SKM-1 (cell line): ENCODE measurements at regions not wholly inside any gene's neighbourhood (a gene's known extent, or its start where the extent isn't known, plus 50 kb on each side); places are given as distances from the start of the nearest gene placed in this dataset.
A peak's percentile ranks its signal among the peaks of the same experiment; 100 is the strongest.

Experiments
- DNase-seq: peaks from one replicate; lab custom pipeline; 2025; ENCODE audit not compliant: unreplicated experiment; lab: John Stamatoyannopoulos, UW

- no peak for DNase-seq
Observed at GRCh38 chr4:163621821-163622220, 127.3 kb downstream of the TMA16 start.

- no peak for DNase-seq
Observed at GRCh38 chr4:163622379-163623035, 128.0 kb downstream of the TMA16 start.

DNA sequence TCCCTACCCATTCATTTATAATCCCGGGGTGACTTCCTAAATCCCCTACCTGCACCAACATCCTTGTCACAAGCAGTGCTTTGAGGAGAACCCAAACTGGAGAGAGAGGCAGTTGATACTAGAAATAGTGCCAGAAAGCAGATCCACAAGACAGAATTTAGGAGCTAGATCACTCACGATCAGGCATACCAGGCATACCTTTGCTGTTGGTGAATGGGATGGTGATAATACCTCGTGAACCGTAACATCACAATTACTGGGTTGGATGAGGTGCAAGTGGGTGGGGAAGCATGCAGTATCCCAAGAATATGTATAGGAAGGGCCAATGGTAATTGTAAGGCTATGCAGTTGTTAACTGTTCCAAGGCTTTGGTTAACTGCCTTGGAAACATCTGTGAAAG is 129.3 kb downstream of the TMA16 start:
- no peak for DNase-seq

- no peak for DNase-seq
Observed at GRCh38 chr4:163624727-163625126, 130.2 kb downstream of the TMA16 start.

- DNase-seq, result no peak
Observed at GRCh38 chr4:163631288-163631687, 136.8 kb downstream of the TMA16 start.

DNA sequence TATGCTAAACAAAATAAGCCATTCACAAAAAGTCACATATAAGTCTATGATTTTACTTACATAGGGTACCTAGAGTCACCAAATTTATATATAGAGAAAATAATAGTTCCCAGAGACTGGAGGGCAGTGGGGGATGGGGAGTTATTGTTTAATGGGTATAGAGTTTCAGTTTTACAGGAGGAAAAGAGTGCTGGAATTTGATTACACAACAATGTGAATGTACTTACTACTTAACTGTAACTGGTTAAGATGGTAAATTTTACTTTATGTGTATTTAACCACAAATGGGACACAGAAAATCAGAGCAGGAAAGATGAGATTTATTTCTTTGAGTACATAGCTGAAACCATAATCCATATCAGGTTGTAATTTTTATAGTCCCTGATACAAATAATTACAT is 144.4 kb downstream of the TMA16 start:
- DNase-seq, result no peak

DNA sequence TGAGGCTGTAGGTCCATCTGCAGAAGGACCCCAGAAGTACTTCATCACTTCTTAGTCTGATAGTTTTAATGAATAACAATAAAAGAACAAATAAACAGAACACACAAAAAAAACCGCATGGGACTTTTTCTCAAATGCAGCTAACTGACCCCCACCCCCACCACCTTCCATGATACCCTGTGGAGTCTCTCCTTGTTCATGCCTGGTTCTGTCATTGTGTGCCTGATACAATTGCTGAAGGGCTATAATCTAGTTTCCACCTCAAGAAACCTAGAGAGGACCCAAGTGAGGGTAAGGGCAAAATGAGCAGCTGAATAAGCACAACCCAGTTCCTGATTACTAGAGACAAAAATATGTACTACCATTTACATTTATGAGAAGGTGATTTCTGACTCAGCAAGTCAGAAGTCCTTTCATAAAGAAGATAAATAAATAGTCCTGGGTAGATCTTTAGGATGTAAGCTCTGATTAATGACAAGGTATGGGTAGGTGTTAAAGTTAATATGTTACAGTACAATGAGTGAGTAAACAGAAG is 155.1 kb downstream of the TMA16 start:
- no peak for DNase-seq

DNA sequence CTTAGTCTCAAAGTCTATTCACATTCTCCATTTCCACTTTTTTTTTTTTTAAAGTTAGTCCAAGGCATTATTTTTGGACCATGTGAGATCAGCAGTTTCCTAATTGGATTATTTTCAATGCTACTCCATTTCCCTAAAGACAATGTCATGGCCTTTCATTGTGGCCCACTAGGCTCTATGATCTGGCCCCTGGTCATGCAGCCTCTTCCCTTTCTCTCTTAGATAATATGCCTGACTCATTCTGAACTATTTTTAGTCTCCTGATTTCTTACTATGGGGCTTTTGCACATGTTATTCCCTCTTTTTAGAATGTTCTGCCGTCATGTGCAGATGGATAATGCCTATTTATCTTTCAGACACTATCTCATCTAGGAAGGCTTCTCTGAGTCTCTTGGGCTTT is 157.3 kb downstream of the TMA16 start:
- DNase-seq, result no peak

DNA sequence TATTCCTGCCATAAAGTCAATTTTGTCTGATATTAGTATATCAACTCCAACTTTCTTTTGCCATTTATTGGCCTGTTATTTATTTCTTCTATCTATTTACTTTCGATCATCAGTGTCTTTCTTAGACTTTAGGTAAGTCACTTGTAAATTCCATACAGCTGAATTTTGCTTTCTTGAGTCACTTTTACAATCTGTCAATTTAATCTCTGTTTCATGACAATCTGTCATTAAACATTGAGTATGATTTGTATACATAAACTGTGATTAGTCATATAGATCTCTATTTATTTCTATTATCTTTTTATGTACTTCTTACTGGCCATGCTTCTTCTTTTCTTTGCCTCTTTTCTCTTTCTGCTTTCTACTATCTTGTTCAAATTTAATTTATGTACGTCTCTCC is 160.1 kb downstream of the TMA16 start:
- DNase-seq, result no peak

DNA sequence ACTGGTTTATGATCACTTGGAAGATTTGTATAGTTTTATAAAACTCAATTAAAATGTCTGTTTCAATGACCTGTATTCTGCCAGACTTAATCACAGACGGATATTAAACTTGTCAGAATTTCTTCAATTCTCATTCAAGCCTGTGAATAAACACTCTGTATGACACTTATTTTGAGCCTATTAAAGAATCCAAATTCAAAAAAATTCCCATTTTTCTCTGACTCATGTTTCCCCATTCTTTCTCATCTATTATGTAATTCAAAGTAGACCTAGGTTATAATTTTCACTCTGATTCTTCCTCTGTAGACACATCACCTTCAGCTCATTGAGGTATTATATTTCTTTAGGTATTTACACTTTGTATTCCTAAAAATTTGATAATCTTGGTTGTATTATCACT is 166.1 kb downstream of the TMA16 start:
- DNase-seq, result no peak

- no peak for DNase-seq
Observed at GRCh38 chr4:163662768-163663167, 168.3 kb downstream of the TMA16 start.

DNA sequence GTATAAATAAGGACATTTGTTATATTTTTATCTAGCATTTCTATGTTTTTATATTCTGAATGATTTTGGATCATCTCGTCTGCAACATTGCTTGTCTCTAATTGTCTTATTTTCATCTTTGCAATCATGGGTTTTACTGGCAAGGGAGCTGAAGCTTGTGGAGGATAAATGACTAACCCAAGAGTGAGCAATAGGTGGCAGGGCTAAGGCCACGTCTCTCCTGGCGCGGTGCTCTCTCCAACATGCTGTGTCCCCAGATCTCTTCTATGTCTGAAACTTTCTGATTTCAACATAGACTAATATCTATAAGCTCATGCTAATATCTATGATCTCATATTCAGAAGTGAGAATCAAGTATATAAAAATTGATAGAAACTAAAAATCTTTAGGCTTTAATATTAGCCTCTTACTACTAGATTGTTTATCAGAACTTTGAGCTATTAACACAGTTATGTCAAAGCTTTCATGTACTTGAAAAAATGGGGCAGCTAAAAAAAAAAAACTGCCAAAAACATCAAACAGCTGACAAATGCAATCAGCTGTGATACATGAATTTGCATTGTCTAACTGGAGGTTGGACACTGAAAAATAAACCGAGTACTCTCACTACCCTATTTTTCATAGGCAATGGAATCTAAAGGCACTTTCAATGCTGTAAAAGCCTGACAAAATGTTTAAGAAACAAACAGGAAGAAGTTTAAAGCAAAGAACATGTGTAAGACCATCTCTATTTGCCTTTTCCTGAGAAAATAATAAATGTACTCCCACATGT is 169.2 kb downstream of the TMA16 start:
- DNase-seq, result no peak

DNA sequence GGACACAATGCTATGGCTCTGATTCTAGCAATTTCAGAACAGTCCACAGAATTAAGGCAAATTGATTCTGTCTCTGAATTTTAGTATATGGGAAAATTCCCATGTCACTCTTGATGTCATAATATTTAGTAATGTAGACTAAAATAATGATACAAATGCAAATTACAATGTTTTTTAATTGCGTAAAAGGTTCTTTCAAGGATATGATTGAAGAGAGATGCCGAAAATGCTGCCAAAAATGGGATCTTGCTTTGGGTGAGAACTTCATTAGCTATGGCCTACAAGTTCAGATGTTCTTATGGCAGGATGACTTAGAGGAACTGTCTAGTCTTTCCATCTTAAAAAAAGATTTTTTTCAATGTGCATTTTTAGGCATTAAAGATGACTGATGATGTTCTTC is 170.6 kb downstream of the TMA16 start:
- no peak for DNase-seq

GRCh38 chr4:163665521-163666331 is 171.2 kb downstream of the TMA16 start:
- DNase-seq, result no peak

- peak; percentile 62 for DNase-seq
Observed at GRCh38 chr4:163666332-163666873, 171.9 kb downstream of the TMA16 start.

- no peak for DNase-seq
Observed at GRCh38 chr4:163672751-163673150, 178.3 kb downstream of the TMA16 start.

DNA sequence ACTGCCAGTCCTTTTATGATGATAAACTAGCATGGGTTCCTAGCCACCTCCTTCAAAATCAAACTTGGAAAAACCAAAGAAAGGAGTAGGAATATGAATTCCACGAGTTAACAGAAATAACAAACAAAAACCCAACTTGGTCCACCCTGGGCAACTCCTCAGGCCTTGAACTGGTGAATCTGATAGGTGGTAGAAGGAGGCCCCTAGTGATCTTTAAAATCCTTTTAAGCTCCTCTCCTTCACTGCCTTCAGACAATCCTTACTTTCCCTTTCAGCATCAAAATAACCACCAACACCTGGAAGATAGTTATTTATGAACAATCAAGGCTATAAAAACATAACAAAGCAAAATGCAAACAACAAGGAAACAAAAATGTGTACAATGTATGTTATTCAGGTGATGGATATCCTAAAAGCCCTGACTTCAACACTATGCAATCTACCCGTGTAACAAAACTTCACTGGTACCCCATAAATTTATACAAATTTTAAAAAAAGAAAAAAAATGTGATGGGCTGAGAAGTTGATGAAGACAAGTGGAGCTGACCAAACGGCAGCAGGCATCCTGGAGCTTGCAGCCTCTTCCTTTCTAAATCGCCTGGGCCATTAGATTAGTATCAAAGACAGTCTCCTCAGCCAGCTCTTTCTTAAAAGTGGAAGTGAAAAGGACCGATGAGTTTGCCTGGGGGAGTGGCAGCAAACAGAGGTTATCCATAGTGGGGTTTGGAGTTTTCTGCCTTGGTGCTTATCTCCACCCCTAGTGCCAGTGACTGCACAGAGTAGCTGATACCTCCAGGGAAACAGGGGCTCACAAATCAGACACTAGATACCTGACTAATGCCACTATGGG is 179.6 kb downstream of the TMA16 start:
- DNase-seq, result no peak

DNA sequence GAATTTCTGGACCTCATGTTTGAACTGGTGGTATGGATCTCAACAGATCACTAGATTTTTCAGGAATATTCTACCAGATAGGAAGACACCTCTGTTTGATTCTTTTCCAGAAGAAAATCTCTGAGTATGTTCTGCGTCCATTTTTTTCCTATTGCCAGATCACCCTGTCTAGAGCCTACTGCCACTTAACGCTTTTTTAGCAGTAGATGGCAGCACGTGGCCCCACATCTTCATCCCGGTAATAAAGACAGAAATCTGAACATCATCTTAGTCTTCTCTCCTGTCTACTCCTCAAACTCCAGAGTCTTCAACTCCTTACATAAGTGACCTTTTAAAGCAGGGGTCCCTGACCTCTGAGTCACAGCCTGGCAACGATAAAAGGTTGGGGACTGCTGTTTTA is 184.7 kb downstream of the TMA16 start:
- no peak for DNase-seq

- no peak for DNase-seq
Observed at GRCh38 chr4:163680386-163681098, 186.1 kb downstream of the TMA16 start.
